SK-N-SH treated with all-trans-retinoic acid at 6 μM for 48 hours (cell line): ENCODE measurements at regions not wholly inside any gene's neighbourhood (a gene's known extent, or its start where the extent isn't known, plus 50 kb on each side); places are given as distances from the start of the nearest gene placed in this dataset.

Experiments used
- ARNTL ChIP-seq: fragments of 450-650 bp; formaldehyde crosslinking; IDR thresholded peaks from 2 replicates; pipeline ENCODE4 v1.5.0; 2020; ENCODE audit warnings: low read depth, mild to moderate bottlenecking, moderate library complexity, borderline replicate concordance
- ZFP30 ChIP-seq: fragments of 450-650 bp; formaldehyde crosslinking; IDR thresholded peaks from 2 replicates; pipeline ENCODE4 v1.5.0; 2022; ENCODE audit warnings: mild to moderate bottlenecking, moderate library complexity
- TF ChIP-seq, protein P1 (sequence below): fragments of 250-450 bp; sonication (Bioruptor Pico); IDR thresholded peaks from 2 replicates; pipeline ENCODE4 v1.8.0; 2020; ENCODE audit warnings: mild to moderate bottlenecking, moderate library complexity, borderline replicate concordance

DNA sequence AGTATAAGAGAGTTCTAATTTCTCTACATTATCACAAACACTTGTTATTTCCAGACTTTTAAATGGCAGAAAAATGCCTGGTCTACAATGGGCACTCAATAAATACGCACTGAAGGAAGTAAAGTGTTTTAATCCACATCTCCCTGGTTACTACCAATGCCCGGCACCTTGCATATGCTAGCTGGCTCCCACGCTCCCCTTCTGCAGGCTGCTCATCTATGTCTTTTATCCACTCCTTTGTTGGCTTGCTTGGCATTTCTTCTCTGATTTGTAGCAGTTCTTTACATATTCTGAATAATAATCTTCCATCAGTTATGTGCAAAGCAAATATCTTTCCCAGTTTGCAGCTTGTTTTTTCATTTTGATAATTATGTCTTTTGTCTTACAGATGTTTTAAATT, 74.6 kb upstream of the PRR23E start:
- no peak for TF ChIP-seq ZFP30 (CRISPR knock-in tag)
- TF ChIP-seq, protein P1, sequence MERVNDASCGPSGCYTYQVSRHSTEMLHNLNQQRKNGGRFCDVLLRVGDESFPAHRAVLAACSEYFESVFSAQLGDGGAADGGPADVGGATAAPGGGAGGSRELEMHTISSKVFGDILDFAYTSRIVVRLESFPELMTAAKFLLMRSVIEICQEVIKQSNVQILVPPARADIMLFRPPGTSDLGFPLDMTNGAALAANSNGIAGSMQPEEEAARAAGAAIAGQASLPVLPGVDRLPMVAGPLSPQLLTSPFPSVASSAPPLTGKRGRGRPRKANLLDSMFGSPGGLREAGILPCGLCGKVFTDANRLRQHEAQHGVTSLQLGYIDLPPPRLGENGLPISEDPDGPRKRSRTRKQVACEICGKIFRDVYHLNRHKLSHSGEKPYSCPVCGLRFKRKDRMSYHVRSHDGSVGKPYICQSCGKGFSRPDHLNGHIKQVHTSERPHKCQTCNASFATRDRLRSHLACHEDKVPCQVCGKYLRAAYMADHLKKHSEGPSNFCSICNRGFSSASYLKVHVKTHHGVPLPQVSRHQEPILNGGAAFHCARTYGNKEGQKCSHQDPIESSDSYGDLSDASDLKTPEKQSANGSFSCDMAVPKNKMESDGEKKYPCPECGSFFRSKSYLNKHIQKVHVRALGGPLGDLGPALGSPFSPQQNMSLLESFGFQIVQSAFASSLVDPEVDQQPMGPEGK = no peak
- no peak for TF ChIP-seq ARNTL (CRISPR knock-in tag)
